ENCODE measurements at regions not wholly inside any gene's neighbourhood (a gene's known extent, or its start where the extent isn't known, plus 50 kb on each side); places are given as distances from the start of the nearest gene placed in this dataset.

DNA sequence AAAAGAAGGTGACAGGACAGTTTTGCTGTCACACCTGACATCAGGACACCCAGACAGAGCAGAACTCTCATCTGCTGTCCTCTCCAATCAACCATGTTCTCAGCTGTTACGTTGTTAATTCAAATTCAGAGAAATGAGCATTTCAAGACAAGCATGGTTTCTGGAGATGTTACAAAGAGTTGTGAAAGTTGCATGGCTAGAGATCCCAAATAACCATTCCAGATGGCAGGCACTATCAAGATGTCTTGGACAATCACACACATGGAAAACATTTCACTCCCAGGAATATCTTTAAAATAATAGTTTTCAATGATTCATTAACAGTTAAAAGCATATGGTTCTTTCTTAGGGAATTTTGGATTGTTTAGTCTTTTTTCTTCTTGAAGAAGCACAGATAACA lies 533.1 kb downstream of the AGTPBP1 start:
- no peak overlapping the region for H3K27ac ChIP-seq
- TF ChIP-seq, protein P1, sequence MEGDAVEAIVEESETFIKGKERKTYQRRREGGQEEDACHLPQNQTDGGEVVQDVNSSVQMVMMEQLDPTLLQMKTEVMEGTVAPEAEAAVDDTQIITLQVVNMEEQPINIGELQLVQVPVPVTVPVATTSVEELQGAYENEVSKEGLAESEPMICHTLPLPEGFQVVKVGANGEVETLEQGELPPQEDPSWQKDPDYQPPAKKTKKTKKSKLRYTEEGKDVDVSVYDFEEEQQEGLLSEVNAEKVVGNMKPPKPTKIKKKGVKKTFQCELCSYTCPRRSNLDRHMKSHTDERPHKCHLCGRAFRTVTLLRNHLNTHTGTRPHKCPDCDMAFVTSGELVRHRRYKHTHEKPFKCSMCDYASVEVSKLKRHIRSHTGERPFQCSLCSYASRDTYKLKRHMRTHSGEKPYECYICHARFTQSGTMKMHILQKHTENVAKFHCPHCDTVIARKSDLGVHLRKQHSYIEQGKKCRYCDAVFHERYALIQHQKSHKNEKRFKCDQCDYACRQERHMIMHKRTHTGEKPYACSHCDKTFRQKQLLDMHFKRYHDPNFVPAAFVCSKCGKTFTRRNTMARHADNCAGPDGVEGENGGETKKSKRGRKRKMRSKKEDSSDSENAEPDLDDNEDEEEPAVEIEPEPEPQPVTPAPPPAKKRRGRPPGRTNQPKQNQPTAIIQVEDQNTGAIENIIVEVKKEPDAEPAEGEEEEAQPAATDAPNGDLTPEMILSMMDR (conservative IDR thresholded peaks at IDR 0.05), result no peak
- TF ChIP-seq ZFX (IDR thresholded peaks at IDR 0.05), result no peak

DNA sequence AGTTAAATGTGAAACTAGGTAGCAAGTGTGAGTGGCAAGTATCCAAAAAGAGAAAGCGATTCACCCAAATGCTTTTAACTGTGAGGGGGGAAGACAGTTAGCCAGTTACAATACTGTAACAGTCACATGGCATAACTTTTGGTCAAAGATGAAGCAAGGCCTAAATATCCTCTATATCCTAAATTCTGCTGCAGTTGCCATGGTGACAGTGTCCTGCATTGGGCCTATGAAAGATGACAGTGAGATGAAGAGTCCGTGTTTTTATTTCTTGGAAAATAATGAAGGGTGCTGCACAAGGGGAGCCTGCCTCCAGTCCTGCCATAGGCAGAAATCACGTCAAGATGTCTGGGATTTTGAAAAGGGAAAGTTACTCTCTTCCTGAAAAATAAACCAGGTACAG lies 534.6 kb downstream of the NTRK2 start:
- H3K27ac ChIP-seq, result no peak overlapping the region
- TF ChIP-seq, protein P1 (conservative IDR thresholded peaks at IDR 0.05), result no peak
- no peak for TF ChIP-seq ZFX (IDR thresholded peaks at IDR 0.05)

- H3K27ac ChIP-seq, result no peak overlapping the region; the same call in 1 of the 2 replicates
- TF ChIP-seq, protein P1 (conservative IDR thresholded peaks at IDR 0.05), result no peak
- TF ChIP-seq ZFX (IDR thresholded peaks at IDR 0.05), result no peak
Measured at GRCh38 chr9:85202596-85202995, 533.1 kb downstream of the NTRK2 start.

- TF ChIP-seq, protein P1 (conservative IDR thresholded peaks at IDR 0.05), result no peak
- no peak for TF ChIP-seq ZFX (IDR thresholded peaks at IDR 0.05)
- peak overlapping the region; percentile 75; the same call in 1 of the 2 replicates for H3K27ac ChIP-seq
Measured at GRCh38 chr9:85200726-85201404, 531.3 kb downstream of the NTRK2 start.

- peak overlapping the region; percentile 75; the same call in 1 of the 2 replicates for H3K27ac ChIP-seq
- TF ChIP-seq, protein P1 (conservative IDR thresholded peaks at IDR 0.05), result no peak
- no peak for TF ChIP-seq ZFX (IDR thresholded peaks at IDR 0.05)
Measured at GRCh38 chr9:85199866-85200495, 530.5 kb downstream of the NTRK2 start.

GRCh38 chr9:85192750-85193149 lies 523.2 kb downstream of the NTRK2 start:
- H3K27ac ChIP-seq, result no peak overlapping the region

DNA sequence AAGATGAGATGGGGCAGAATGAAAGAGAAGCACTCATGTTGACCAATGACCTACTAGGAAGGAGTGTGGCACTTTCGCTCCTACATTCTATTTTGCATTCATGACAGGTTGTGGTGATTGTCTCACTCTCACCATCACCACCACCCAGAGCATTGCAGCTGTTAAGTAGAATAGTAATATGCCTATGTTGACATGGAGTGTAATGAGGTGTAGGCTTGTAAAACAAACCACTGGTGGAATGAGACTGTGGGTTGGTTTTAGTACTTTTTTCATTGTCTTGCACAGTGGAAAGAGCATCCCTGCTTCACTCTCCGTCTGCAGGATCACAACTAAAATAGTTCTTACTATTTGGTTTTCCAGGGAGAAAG lies 516.7 kb downstream of the NTRK2 start:
- no peak overlapping the region for H3K27ac ChIP-seq
- no peak for TF ChIP-seq ZFX (IDR thresholded peaks at IDR 0.05)
- TF ChIP-seq, protein P1 (conservative IDR thresholded peaks at IDR 0.05), result no peak

More at GRCh38 chr9:85192750-85193149, 523.2 kb downstream of the NTRK2 start:
- TF ChIP-seq, protein P1 (conservative IDR thresholded peaks at IDR 0.05), result no peak
- no peak for TF ChIP-seq ZFX (IDR thresholded peaks at IDR 0.05)
